ENCODE measurements at regions not wholly inside any gene's neighbourhood (a gene's known extent, or its start where the extent isn't known, plus 50 kb on each side); places are given as distances from the start of the nearest gene placed in this dataset.

DNA sequence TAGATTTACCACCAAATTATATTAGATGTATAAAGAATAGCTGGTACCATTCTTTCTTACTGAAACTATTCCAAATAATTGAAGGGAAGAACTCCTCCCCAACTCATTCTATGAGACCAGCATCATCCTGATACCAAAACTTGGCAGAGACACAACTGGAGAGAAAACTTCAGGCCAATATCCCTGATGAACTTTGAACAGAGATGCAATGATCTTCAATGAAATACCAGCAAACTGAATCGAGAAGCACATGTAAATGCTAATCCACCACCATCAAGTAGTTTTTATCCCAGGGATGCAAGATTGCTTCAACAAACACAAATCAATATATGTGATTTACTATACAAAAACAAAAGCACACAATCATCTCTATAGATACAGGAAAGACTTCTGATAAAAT, 329.8 kb downstream of the RDH14 start:
- Mint-ChIP-seq H3K27me3 (no peaks in the 10 kb centered on the region), H3K4me3 (no peak overlapping the region), H3K9me3 (peaks cover 8 to 9% of the 10 kb centered on the region in 2 donors), H3K4me1 (ENCODE audit: low read depth in 2 of 2) (no peaks in the 10 kb centered on the region), H3K27ac (no peak overlapping the region), H3K36me3 (ENCODE audit: insufficient read depth) (no peaks in the 10 kb centered on the region)
- no peak for ATAC-seq (replicated peaks)
- DNase-seq: no peak

DNA sequence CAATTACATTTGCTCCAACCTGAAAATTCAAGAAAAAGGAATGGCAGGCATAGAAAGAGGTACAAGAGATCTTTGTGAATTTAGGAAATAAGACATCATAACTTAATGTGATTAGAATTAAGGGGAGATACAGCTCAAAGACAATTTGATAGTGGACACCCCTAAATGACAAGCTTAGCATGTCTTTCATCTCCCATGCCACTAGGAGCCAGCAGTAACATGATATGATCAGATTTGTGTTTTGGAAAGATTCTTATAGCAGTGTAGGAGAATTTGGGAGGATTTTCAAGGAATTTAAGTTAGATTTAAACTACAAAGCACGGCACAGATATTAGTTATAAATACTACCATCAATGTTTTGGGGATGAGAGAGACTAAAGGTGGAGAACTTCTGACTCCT, 340.8 kb downstream of the RDH14 start:
- H3K4me1 Mint-ChIP-seq (ENCODE audit: low read depth in 2 of 2): no peaks in the 10 kb centered on the region
- ATAC-seq (replicated peaks): no peak
- H3K27me3 Mint-ChIP-seq: no peaks in the 10 kb centered on the region
- H3K27ac Mint-ChIP-seq: no peak overlapping the region
- no peak for DNase-seq
- no peak overlapping the region for H3K4me3 Mint-ChIP-seq
- no peaks in the 10 kb centered on the region for H3K36me3 Mint-ChIP-seq (ENCODE audit: insufficient read depth)
- no peaks in the 10 kb centered on the region for H3K9me3 Mint-ChIP-seq

DNA sequence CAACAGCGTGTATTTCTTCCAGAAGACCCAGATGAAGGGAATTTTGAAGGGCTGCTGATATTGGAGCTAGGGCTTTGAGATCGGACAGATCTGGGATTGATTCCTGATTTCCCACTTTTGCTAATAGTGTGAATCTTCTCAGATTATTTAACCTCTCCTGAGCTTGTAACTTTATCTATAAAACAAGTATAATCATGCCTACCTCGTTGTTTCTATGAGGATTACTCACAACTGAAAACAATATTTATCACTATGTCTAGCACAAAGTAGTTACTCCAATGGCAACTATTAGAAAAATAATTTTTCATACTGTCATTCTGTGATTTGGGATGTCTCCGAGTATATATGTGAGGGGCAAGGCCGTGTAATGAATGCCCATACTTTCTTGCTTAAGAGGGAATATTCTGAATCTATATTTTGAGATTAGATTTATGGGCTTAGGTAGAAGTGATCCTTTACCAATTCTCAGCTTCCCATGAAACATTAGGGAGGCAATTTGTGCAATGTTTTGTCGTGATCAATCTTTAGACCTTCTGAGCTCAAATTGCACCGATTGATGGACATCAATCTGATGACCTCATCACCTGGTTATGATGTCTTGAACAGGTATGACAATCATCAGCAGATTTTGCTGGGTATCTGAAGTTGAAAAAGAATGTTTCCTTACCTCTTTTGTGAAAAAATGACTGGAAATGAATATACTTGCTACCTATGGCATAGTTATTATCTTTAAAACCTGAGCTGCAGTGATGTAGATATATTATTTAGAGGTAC, 339.9 kb downstream of the KCNS3 start:
- no peak for DNase-seq

DNA sequence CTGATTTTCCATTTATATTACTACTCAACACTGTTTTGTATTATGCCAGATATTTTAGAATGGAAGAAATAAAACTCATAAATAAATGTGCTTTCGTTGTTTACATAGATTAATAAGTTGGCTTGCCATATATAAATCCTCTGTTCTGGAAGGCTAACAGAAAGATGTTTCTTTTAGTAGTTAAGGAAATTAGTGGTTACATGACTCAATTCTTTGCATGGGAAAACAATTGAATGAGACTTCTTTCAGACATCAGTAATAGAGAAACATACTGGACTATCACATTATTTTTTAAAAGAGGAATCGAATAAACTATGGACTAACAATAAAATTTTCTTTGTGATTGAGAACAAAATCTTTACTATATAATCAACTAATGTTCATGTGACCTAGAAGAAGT, 336.5 kb downstream of the KCNS3 start:
- DNase-seq: no peak
- Mint-ChIP-seq H3K36me3 (ENCODE audit: insufficient read depth) (no peaks in the 10 kb centered on the region), H3K27me3 (no peaks in the 10 kb centered on the region), H3K4me1 (ENCODE audit: low read depth in 2 of 2) (no peaks in the 10 kb centered on the region), H3K9me3 (no peaks in the 10 kb centered on the region), H3K27ac (no peak overlapping the region), H3K4me3 (no peak overlapping the region)
- no peak for ATAC-seq (replicated peaks)

More for the DNA sequence above, 339.9 kb downstream of the KCNS3 start:
- Mint-ChIP-seq H3K4me1 (ENCODE audit: low read depth in 2 of 2) (no peaks in the 10 kb centered on the region), H3K27ac (no peak overlapping the region), H3K9me3 (no peaks in the 10 kb centered on the region), H3K27me3 (no peaks in the 10 kb centered on the region), H3K36me3 (ENCODE audit: insufficient read depth) (no peaks in the 10 kb centered on the region), H3K4me3 (no peak overlapping the region)
- ATAC-seq (replicated peaks): no peak

DNA sequence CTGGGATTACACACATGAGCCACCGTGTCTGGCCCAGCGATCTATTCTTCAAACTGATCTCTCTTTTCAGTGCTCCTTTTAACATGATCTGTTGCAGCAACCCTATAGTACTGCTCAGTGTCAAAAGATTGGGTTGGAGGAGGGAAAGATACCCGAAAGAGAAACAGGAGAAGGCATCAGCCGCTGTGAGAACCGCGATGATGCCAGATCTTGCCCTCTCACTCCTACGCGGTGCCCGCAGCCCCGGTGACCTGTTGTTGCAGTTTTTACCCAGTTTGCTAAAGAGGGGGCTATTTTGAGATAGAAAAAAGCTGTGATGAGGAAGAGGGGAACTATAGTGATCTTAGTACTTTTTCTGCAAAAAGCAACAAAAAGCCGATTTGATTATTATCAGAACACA, 335.5 kb downstream of the KCNS3 start:
- H3K36me3 Mint-ChIP-seq (ENCODE audit: insufficient read depth): no peaks in the 10 kb centered on the region

DNA sequence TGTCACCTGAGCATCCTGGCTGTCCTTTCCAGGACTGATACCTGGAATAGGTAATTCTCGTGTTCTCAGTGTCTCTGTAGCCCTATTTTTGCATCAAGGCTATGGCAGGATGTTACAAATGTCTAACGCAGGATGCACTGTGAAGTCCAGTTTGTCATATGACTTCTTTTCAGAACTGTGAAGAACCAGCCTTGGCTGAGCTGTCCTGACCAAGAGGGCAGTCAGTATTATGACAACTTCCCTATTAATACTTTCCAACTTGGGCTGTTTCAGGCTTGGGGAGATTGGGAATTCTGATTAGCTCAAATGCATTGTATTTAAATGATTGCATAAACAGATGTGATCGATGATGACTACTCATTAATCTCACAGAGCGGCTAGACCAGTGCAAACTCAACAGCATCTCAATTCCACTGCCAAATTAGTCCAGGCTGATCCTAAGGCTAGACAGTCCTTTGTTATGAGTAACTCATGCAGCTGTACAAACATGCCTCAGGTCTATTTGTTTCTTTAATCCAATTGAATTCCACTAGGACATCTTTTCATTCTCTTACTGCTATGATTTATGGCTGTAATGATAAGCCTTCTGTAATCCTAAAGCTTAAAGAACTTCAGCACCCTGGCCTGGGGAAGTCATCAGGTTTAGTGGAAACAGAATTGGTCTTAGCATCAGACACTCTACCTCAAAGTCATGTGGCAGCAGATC, 331.6 kb downstream of the KCNS3 start:
- Mint-ChIP-seq H3K27me3 (no peaks in the 10 kb centered on the region), H3K9me3 (no peaks in the 10 kb centered on the region), H3K36me3 (ENCODE audit: insufficient read depth) (no peaks in the 10 kb centered on the region), H3K4me3 (no peak overlapping the region), H3K27ac (no peak overlapping the region), H3K4me1 (ENCODE audit: low read depth in 2 of 2) (no peaks in the 10 kb centered on the region)
- ATAC-seq (replicated peaks): no peak
- no peak for DNase-seq

More for the DNA sequence above, 335.5 kb downstream of the KCNS3 start:
- Mint-ChIP-seq H3K27me3 (no peaks in the 10 kb centered on the region), H3K4me1 (ENCODE audit: low read depth in 2 of 2) (no peaks in the 10 kb centered on the region), H3K27ac (no peak overlapping the region), H3K4me3 (no peak overlapping the region), H3K9me3 (no peaks in the 10 kb centered on the region)
- no peak for ATAC-seq (replicated peaks)
- no peak for DNase-seq

DNA sequence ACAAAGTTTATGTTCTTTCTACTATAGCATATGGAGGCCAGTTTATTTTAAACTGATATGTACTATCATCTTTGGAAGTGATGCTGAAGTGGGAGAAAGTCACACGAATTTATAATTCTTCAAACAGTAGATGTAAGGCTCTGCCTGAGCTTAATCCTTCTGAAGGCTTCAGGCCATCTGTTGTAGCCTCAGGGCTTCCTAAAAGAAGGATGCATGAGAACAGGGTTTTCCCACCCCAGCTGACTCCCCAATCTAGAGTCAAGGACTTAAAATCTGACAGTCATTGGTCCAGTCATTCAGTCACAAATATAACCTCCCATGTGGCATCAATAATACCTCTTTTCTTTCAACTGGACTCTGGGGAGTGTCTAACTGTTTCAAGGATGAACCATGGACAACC, 330.5 kb downstream of the KCNS3 start:
- no peaks in the 10 kb centered on the region for H3K27me3 Mint-ChIP-seq
- no peak overlapping the region for H3K27ac Mint-ChIP-seq
- no peak overlapping the region for H3K4me3 Mint-ChIP-seq
- H3K36me3 Mint-ChIP-seq (ENCODE audit: insufficient read depth): no peaks in the 10 kb centered on the region
- H3K4me1 Mint-ChIP-seq (ENCODE audit: low read depth in 2 of 2): no peaks in the 10 kb centered on the region
- H3K9me3 Mint-ChIP-seq: no peaks in the 10 kb centered on the region
- ATAC-seq (replicated peaks): no peak
- DNase-seq: no peak

DNA sequence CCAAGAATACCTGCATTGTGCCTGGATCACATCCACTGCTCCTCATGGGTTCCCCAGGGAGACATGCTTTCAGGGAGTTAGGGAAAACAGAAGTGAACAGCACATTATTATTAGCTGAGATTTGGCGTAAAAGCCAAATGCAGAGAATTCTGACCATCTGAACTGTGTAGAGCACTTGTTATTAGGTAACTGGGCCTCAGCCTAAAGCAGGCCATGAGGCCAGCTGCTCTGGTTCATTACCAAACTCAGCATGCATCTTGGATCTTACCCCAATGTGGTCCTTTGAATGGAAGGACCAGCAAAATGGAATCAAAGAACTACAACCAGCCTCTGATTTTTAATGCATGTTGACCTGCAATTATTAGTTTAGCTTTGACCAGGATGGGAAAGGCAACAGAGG, 322.3 kb downstream of the KCNS3 start:
- Mint-ChIP-seq H3K4me3 (no peak overlapping the region), H3K9me3 (no peaks in the 10 kb centered on the region), H3K4me1 (ENCODE audit: low read depth in 2 of 2) (no peaks in the 10 kb centered on the region), H3K27ac (no peak overlapping the region), H3K36me3 (ENCODE audit: insufficient read depth) (no peaks in the 10 kb centered on the region), H3K27me3 (peaks cover 0 to 7% of the 10 kb centered on the region in 2 donors)
- no peak for ATAC-seq (replicated peaks)
- DNase-seq: no peak

DNA sequence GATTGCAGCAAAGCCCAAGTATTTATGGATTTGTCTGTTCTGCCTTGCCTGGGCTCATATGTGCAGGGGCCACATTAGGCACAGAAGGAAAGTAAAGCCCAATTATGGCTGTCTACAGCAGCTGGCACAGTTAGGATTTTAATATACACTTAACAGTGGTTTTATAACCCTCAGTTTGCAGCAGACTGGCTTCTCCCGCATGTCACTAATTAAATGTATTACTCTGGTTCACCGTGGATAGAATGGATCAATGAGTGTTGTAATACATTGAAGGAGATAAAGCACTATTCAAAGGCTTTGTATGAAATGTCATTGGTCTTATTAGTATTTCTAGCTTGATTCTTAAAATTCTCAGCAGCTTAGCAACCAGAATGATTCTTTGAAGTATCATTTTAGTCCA, 320.2 kb downstream of the KCNS3 start:
- DNase-seq (no peak), ATAC-seq (replicated peaks) (no peak)
- Mint-ChIP-seq H3K27me3 (peaks cover 0 to 7% of the 10 kb centered on the region in 2 donors), H3K4me3 (no peak overlapping the region), H3K9me3 (no peaks in the 10 kb centered on the region), H3K4me1 (ENCODE audit: low read depth in 2 of 2) (no peaks in the 10 kb centered on the region), H3K36me3 (ENCODE audit: insufficient read depth) (no peaks in the 10 kb centered on the region), H3K27ac (no peak overlapping the region)

DNA sequence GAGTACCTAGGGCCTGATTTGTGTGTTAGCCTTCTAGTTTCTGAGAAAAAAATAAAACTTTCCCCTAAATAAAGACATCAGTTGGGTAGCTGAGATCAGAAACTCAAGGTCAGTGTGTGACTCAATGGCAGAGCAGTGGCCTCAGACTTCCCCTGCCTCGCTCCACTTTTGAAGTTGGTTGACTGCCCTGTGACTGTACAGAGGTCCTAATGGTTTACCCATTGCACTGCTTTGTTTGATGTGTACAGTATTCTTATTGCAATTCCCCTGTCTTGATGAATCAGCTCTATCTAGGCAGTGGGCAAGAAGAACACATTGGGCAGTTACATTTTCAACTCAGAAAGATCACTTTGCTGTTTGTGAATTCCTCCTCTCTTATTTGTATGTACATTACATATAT, 315.7 kb downstream of the KCNS3 start:
- Mint-ChIP-seq H3K27me3 (no peaks in the 10 kb centered on the region), H3K27ac (no peak overlapping the region), H3K4me3 (no peak overlapping the region), H3K4me1 (ENCODE audit: low read depth in 2 of 2) (no peaks in the 10 kb centered on the region), H3K9me3 (no peaks in the 10 kb centered on the region), H3K36me3 (ENCODE audit: insufficient read depth) (no peaks in the 10 kb centered on the region)
- ATAC-seq (replicated peaks) (no peak), DNase-seq (no peak)

DNA sequence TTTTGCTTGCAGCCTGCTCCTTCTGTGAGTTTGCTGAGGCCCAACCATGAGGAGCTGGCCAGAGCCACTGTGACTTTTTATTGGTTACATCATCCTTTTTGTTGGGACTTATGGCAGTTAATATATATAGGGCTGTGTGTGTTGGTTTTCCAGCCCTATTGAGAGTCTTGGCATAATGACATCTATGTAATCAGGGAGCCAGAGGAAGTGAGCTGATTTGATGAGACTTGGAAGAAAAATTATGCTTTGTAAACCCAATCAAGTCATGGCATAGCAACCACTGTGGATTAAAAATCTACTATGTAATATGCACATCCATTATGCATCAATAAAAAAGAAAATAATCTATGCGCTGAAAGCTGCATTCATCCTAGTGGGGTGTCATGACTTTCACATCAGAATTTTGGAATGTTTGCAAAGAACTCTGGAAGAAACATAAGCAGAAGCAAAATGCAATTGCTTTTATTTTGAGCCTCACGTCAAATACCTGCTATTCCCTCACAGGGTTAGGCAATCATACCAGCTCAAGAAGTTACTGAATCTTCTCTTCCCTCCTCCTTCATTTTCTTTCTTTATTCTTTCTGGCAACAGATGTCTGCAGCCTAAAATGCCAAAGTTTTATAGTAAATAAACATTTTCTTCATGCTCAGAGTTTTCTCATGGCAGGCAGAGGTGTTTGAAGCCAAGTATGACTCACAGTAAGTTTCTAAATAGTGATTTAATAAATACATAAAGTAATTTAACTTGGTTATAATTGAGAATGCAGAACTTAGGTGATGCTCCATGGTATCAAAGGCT, 308.5 kb downstream of the KCNS3 start:
- Mint-ChIP-seq H3K4me3 (no peak overlapping the region), H3K27ac (no peak overlapping the region), H3K9me3 (no peaks in the 10 kb centered on the region), H3K36me3 (ENCODE audit: insufficient read depth) (no peaks in the 10 kb centered on the region), H3K4me1 (ENCODE audit: low read depth in 2 of 2) (no peaks in the 10 kb centered on the region), H3K27me3 (peaks cover 0 to 9% of the 10 kb centered on the region in 2 donors)
- ATAC-seq (replicated peaks): no peak
- no peak for DNase-seq

DNA sequence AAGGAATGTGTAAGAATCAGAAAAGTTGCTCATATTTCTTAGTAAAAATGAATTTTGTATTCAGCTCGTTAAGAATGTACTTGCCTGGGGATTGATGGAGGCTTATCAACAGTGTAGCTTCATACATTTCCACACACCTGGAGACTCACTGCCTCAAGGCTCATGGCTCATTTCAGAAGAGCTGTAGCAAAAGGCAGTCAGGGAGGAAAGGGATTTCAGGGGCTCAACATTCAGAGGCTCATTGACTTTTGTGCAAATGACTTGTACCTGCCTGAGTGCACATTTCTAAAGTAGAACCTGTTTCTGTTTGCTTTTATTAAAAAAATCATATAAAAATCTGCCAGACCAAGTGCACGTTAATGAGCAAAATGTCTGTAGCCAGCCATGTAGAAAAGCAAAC, 304.4 kb downstream of the KCNS3 start:
- no peak overlapping the region for H3K27ac Mint-ChIP-seq
- H3K27me3 Mint-ChIP-seq: peaks cover 0 to 9% of the 10 kb centered on the region in 2 donors
- ATAC-seq (replicated peaks) (no peak), DNase-seq (no peak)
- no peak overlapping the region for H3K4me3 Mint-ChIP-seq
- no peaks in the 10 kb centered on the region for H3K9me3 Mint-ChIP-seq
- H3K36me3 Mint-ChIP-seq (ENCODE audit: insufficient read depth): no peaks in the 10 kb centered on the region
- no peaks in the 10 kb centered on the region for H3K4me1 Mint-ChIP-seq (ENCODE audit: low read depth in 2 of 2)

DNA sequence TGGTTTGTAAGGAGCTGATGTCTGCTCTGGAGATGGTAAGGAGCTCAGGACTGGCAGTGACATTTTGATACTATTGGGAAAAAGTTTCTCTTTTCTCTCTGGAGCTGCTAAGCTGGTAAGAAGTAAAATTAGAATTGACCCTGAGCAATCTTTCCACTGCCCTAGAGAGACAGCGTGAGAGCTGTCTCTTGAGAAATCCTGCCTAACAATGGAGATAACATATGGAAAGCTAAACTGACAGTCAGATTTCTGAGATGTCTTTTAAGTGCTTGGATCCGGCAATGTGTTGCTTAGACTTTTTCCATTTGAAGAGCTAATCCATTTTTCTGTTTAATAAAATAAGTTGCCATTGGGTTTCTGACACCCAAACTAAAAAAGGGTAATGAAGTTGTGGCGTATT, 302.4 kb downstream of the KCNS3 start:
- ATAC-seq (replicated peaks): no peak
- H3K27ac Mint-ChIP-seq: no peak overlapping the region
- H3K9me3 Mint-ChIP-seq: no peaks in the 10 kb centered on the region
- no peaks in the 10 kb centered on the region for H3K4me1 Mint-ChIP-seq (ENCODE audit: low read depth in 2 of 2)
- peaks cover 0 to 9% of the 10 kb centered on the region in 2 donors for H3K27me3 Mint-ChIP-seq
- no peak for DNase-seq
- no peaks in the 10 kb centered on the region for H3K36me3 Mint-ChIP-seq (ENCODE audit: insufficient read depth)
- no peak overlapping the region for H3K4me3 Mint-ChIP-seq

Data from effector memory CD8-positive, alpha-beta T cell (primary cell).